Neural cell (in vitro differentiated cells): ENCODE measurements at regions not wholly inside any gene's neighbourhood (a gene's known extent, or its start where the extent isn't known, plus 50 kb on each side); places are given as distances from the start of the nearest gene placed in this dataset.

ENCODE experiments used
- H2AFZ ChIP-seq: fragments of 200-600, 300-800 bp; sonication (generic), shearing (Covaris generic); 2 replicates; pipeline ENCODE4 v1.6.0; 2014; ENCODE audit warnings: low read depth, mild to moderate bottlenecking, antibody characterized with exemption, low read length, moderate library complexity
- H3F3A ChIP-seq: fragments of 200-600 bp; shearing (Covaris generic); 2 replicates; pipeline ENCODE4 v1.6.1; 2016; ENCODE audit warnings: mild to moderate bottlenecking, moderate library complexity, mixed read lengths, antibody characterized with exemption, low read length; ENCODE audit not compliant: insufficient read depth, poor library complexity, severe bottlenecking
- H3K27ac ChIP-seq: fragments of 200-600, 300-800 bp; sonication (generic), shearing (Covaris generic); 2 replicates; pipeline ENCODE4 v1.5.1; 2014; ENCODE audit warnings: mild to moderate bottlenecking, low read length, moderate library complexity
- H3K27me3 ChIP-seq: fragments of 300-800, 200-600 bp; sonication (generic), shearing (Covaris generic); 2 replicates; pipeline ENCODE4 v1.6.0; 2014; ENCODE audit warnings: mild to moderate bottlenecking, low read depth, low read length, moderate library complexity; ENCODE audit not compliant: insufficient read depth
- H3K36me3 ChIP-seq: fragments of 300-800, 200-600 bp; sonication (generic), shearing (Covaris generic); 2 replicates; pipeline ENCODE4 v1.5.1; 2014; ENCODE audit warnings: mild to moderate bottlenecking, antibody characterized with exemption, low read length, moderate library complexity; ENCODE audit not compliant: insufficient read depth
- H3K4me2 ChIP-seq: fragments of 300-800, 200-600 bp; sonication (generic), shearing (Covaris generic); 2 replicates; pipeline ENCODE4 v1.6.0; 2014; ENCODE audit warnings: mild to moderate bottlenecking, low read length
- H3K4me3 ChIP-seq: fragments of 300-800, 200-600 bp; sonication (generic), shearing (Covaris generic); 2 replicates; pipeline ENCODE4 v1.5.1; 2014; ENCODE audit warnings: mild to moderate bottlenecking, low read length, moderate library complexity
- H3K79me2 ChIP-seq: fragments of 200-600 bp; shearing (Covaris generic); replicated peaks from 2 replicates; pipeline ENCODE4 v1.6.0; 2014; ENCODE audit warnings: mild to moderate bottlenecking, low read length, moderate library complexity; ENCODE audit not compliant: insufficient read depth
- H3K9ac ChIP-seq: fragments of 300-800, 200-600 bp; sonication (generic), shearing (Covaris generic); 2 replicates; pipeline ENCODE4 v1.6.1; 2016; ENCODE audit warnings: mild to moderate bottlenecking, low read length, mixed read lengths
- H3K9me2 ChIP-seq: fragments of 200-600 bp; shearing (Covaris generic); 2 replicates; pipeline ENCODE4 v1.6.1; 2016; ENCODE audit warnings: mild to moderate bottlenecking, low read length, mixed read lengths; ENCODE audit not compliant: insufficient read depth
- H3K9me3 ChIP-seq: fragments of 200-600, 300-800 bp; sonication (generic), shearing (Covaris generic); 2 replicates; pipeline ENCODE4 v1.6.1; 2016; ENCODE audit warnings: mild to moderate bottlenecking, mixed run types, low read length, moderate library complexity, mixed read lengths
- H4K20me1 ChIP-seq: fragments of 200-600 bp; shearing (Covaris generic); 2 replicates; pipeline ENCODE4 v1.6.1; 2016; ENCODE audit warnings: mild to moderate bottlenecking, mixed run types; ENCODE audit not compliant: insufficient read depth
- EP300 ChIP-seq: fragments of 450-650 bp; conservative IDR thresholded peaks from 2 replicates; pipeline ENCODE4 v1.6.1; 2014; ENCODE audit warnings: antibody characterized with exemption, mild to moderate bottlenecking, moderate library complexity; ENCODE audit not compliant: poor library complexity, severe bottlenecking
- EZH2 ChIP-seq: fragments of 200-600, 300-800 bp; shearing (Covaris generic), sonication (generic); IDR thresholded peaks from 2 replicates; pipeline ENCODE4 v1.6.1; 2014; ENCODE audit warnings: antibody characterized with exemption, low read length, borderline replicate concordance, mild to moderate bottlenecking; ENCODE audit not compliant: insufficient read depth, poor library complexity, severe bottlenecking
- MXI1 ChIP-seq: fragments of 450-650 bp; conservative IDR thresholded peaks from 2 replicates; pipeline ENCODE4 v1.6.1; 2014; ENCODE audit warnings: antibody characterized with exemption, mild to moderate bottlenecking; ENCODE audit not compliant: poor library complexity, severe bottlenecking
- POLR2AphosphoS5 ChIP-seq: IDR thresholded peaks from 2 replicates; pipeline ENCODE4 v1.6.1; 2012
- RAD21 ChIP-seq: fragments of 450-650 bp; conservative IDR thresholded peaks from 2 replicates; pipeline ENCODE4 v1.6.1; 2014; ENCODE audit warnings: antibody characterized with exemption, mild to moderate bottlenecking, moderate library complexity
- SMC3 ChIP-seq: fragments of 450-650 bp; conservative IDR thresholded peaks from 2 replicates; pipeline ENCODE4 v1.6.1; 2014; ENCODE audit warnings: antibody characterized with exemption, mild to moderate bottlenecking, moderate library complexity; ENCODE audit not compliant: poor library complexity
- TAF1 ChIP-seq: IDR thresholded peaks from 2 replicates; pipeline ENCODE4 v1.6.1; 2012; ENCODE audit warnings: low read depth
- TF ChIP-seq, protein P1 (sequence below): IDR thresholded peaks from 2 replicates; pipeline ENCODE4 v1.6.1; 2012; ENCODE audit warnings: borderline replicate concordance
- TF ChIP-seq, protein P2 (sequence below): fragments of 450-650 bp; IDR thresholded peaks from 2 replicates; pipeline ENCODE4 v1.5.1; 2014; ENCODE audit warnings: antibody characterized with exemption, mild to moderate bottlenecking, moderate library complexity; ENCODE audit not compliant: poor library complexity, severe bottlenecking

DNA sequence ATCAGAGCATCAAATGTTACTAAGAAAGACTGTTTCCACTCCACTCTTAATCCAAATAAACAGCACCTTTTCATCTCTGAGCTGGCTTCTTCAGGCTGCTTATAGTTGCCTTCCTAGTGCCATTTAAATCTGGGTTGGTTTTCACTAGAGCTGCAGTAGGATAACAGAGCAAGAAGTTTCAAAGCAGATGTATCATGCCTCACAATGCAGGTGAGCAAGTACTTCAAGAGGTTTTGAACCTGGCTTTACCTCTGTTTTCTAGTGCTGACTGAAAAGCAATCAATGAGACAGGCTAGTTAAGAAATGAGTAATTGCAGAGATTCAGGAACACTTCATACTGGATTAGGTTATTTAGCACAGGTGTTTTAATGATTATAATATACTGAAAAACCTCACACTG lies 147.7 kb upstream of the SATB1 start:
- TF ChIP-seq RAD21 (no peak), SMC3 (no peak), MXI1 (no peak), TAF1 (no peak), EZH2 (no peak), POLR2AphosphoS5 (no peak), EP300 (no peak)
- TF ChIP-seq, protein P1, sequence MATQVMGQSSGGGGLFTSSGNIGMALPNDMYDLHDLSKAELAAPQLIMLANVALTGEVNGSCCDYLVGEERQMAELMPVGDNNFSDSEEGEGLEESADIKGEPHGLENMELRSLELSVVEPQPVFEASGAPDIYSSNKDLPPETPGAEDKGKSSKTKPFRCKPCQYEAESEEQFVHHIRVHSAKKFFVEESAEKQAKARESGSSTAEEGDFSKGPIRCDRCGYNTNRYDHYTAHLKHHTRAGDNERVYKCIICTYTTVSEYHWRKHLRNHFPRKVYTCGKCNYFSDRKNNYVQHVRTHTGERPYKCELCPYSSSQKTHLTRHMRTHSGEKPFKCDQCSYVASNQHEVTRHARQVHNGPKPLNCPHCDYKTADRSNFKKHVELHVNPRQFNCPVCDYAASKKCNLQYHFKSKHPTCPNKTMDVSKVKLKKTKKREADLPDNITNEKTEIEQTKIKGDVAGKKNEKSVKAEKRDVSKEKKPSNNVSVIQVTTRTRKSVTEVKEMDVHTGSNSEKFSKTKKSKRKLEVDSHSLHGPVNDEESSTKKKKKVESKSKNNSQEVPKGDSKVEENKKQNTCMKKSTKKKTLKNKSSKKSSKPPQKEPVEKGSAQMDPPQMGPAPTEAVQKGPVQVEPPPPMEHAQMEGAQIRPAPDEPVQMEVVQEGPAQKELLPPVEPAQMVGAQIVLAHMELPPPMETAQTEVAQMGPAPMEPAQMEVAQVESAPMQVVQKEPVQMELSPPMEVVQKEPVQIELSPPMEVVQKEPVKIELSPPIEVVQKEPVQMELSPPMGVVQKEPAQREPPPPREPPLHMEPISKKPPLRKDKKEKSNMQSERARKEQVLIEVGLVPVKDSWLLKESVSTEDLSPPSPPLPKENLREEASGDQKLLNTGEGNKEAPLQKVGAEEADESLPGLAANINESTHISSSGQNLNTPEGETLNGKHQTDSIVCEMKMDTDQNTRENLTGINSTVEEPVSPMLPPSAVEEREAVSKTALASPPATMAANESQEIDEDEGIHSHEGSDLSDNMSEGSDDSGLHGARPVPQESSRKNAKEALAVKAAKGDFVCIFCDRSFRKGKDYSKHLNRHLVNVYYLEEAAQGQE, result no peak
- TF ChIP-seq, protein P2, sequence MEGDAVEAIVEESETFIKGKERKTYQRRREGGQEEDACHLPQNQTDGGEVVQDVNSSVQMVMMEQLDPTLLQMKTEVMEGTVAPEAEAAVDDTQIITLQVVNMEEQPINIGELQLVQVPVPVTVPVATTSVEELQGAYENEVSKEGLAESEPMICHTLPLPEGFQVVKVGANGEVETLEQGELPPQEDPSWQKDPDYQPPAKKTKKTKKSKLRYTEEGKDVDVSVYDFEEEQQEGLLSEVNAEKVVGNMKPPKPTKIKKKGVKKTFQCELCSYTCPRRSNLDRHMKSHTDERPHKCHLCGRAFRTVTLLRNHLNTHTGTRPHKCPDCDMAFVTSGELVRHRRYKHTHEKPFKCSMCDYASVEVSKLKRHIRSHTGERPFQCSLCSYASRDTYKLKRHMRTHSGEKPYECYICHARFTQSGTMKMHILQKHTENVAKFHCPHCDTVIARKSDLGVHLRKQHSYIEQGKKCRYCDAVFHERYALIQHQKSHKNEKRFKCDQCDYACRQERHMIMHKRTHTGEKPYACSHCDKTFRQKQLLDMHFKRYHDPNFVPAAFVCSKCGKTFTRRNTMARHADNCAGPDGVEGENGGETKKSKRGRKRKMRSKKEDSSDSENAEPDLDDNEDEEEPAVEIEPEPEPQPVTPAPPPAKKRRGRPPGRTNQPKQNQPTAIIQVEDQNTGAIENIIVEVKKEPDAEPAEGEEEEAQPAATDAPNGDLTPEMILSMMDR, result no peak
- Histone ChIP-seq H3K27me3 (no peaks in the 10 kb centered on the region), H3K4me2 (no peak overlapping the region), H3K27ac (no peak overlapping the region), H3K9me2 (no peaks in the 10 kb centered on the region), H3K9ac (no peak overlapping the region), H3F3A (no peaks in the 10 kb centered on the region), H4K20me1 (no peaks in the 10 kb centered on the region), H3K9me3 (no peaks in the 10 kb centered on the region), H3K4me3 (no peak overlapping the region), H2AFZ (no peak overlapping the region), H3K36me3 (no peaks in the 10 kb centered on the region), H3K79me2 (no peaks in the 10 kb centered on the region)

DNA sequence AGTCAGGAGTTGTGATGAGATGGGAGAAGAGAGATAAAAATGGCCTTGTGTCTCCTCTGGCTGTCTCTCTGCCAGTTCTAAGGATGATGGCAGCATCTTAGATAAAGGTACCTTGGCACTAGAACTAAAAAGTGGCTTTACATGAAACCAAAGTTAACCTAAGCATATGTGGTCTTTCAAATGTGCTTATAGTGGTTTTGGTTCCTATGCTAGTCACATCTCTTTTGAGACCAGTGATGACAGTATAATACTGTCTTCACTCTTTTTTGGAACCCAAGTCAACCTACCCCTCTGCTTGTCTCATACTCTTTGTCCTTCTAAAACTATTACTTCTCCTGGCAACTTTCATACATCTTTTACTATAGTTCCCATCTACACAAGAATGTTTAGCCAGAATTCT lies 142.2 kb upstream of the SATB1 start:
- Histone ChIP-seq H3K9me2 (no peaks in the 10 kb centered on the region), H3K27ac (no peak overlapping the region), H2AFZ (no peak overlapping the region), H3K4me3 (no peak overlapping the region), H3K9ac (no peak overlapping the region), H3K4me2 (no peak overlapping the region), H3K27me3 (no peaks in the 10 kb centered on the region), H3K36me3 (no peaks in the 10 kb centered on the region), H3K9me3 (no peaks in the 10 kb centered on the region), H3F3A (no peaks in the 10 kb centered on the region), H4K20me1 (no peaks in the 10 kb centered on the region), H3K79me2 (no peaks in the 10 kb centered on the region)
- TF ChIP-seq POLR2AphosphoS5, result no peak
- TF ChIP-seq EZH2, result no peak
- TF ChIP-seq RAD21, result no peak
- TF ChIP-seq, protein P2, result no peak
- TF ChIP-seq SMC3, result no peak
- no peak for TF ChIP-seq EP300
- TF ChIP-seq, protein P1, result no peak
- TF ChIP-seq TAF1, result no peak
- TF ChIP-seq MXI1, result no peak
